HEK293 (cell line): ENCODE measurements at regions not wholly inside any gene's neighbourhood (a gene's known extent, or its start where the extent isn't known, plus 50 kb on each side); places are given as distances from the start of the nearest gene placed in this dataset.

Source experiments
- CTCF ChIA-PET: fragments of 350-600 bp; formaldehyde crosslinking; extraction: SDS; loops from one replicate; lab custom pipeline; 2021; ENCODE audit warnings: antibody characterized with exemption; lab: Yijun Ruan, JAX
- POLR2A ChIA-PET: fragments of 300-600 bp; formaldehyde crosslinking; extraction: SDS; loops from one replicate; lab custom pipeline; 2020; ENCODE audit warnings: antibody characterized with exemption, inconsistent platforms; lab: Yijun Ruan, JAX
- H3K27ac ChIP-seq: fragments of 200-500 bp; sonication (Bioruptor generic); 2 replicates; pipeline ENCODE4 v1.5.1; 2014; ENCODE audit warnings: low read depth, low read length, control low read depth, inconsistent platforms; ENCODE audit errors: extremely low read depth
- H3K36me3 ChIP-seq, 2 experiments: fragments of 200-500 bp in 1 of 2; sonication (Bioruptor generic) in 1 of 2; 1 replicate in 1 of 2; 2 replicates in 1 of 2; pipeline ENCODE4 v1.5.1; 2014 to 2017; ENCODE audit warnings: inconsistent platforms in 2 of 2, low read length in 2 of 2; ENCODE audit not compliant: control insufficient read depth in 2 of 2, insufficient read depth in 1 of 2
- H3K4me1 ChIP-seq: fragments of 200-500 bp; sonication (Bioruptor generic); 2 replicates; pipeline ENCODE4 v1.5.1; 2014; ENCODE audit warnings: mild to moderate bottlenecking, low read length, inconsistent platforms; ENCODE audit not compliant: control insufficient read depth, insufficient read depth
- H3K4me3 ChIP-seq: 2 replicates; pipeline ENCODE4 v1.5.1; 2011; ENCODE audit warnings: low read depth, mild to moderate bottlenecking, control low read depth, low read length, moderate library complexity
- H3K9me3 ChIP-seq: fragments of 200-500 bp; sonication (Bioruptor generic); 2 replicates; pipeline ENCODE4 v1.5.1; 2014; ENCODE audit warnings: low read depth, low read length, inconsistent platforms; ENCODE audit not compliant: control insufficient read depth, insufficient read depth
- GFI1B ChIP-seq: fragments of 450-650 bp; formaldehyde crosslinking; IDR thresholded peaks from 2 replicates; pipeline ENCODE4 v1.5.1; 2016; ENCODE audit warnings: missing biosample characterization, missing genetic modification characterization
- GLI4 ChIP-seq: fragments of 450-650 bp; formaldehyde crosslinking; IDR thresholded peaks from 2 replicates; pipeline ENCODE4 v1.5.1; 2016; ENCODE audit warnings: missing biosample characterization, missing genetic modification characterization
- KLF7 ChIP-seq: fragments of 450-650 bp; formaldehyde crosslinking; IDR thresholded peaks from 2 replicates; pipeline ENCODE4 v1.5.1; 2016; ENCODE audit warnings: missing biosample characterization, missing genetic modification characterization, borderline replicate concordance
- OVOL3 ChIP-seq: fragments of 450-650 bp; formaldehyde crosslinking; IDR thresholded peaks from 2 replicates; pipeline ENCODE4 v1.5.1; 2016; ENCODE audit warnings: missing biosample characterization, missing genetic modification characterization
- PRDM1 ChIP-seq: fragments of 450-650 bp; formaldehyde crosslinking; IDR thresholded peaks from 2 replicates; pipeline ENCODE4; 2016; ENCODE audit warnings: missing biosample characterization, missing genetic modification characterization
- REPIN1 ChIP-seq: fragments of 450-650 bp; formaldehyde crosslinking; IDR thresholded peaks from 2 replicates; pipeline ENCODE4 v1.5.1; 2017; ENCODE audit warnings: missing biosample characterization, missing genetic modification characterization, low read depth
- SETDB1 ChIP-seq: IDR thresholded peaks from one replicate; pipeline ENCODE4 v1.6.1; 2017; ENCODE audit warnings: mild to moderate bottlenecking, low read length, moderate library complexity, mixed read lengths; ENCODE audit not compliant: insufficient read length
- SP3 ChIP-seq: fragments of 450-650 bp; formaldehyde crosslinking; IDR thresholded peaks from 2 replicates; pipeline ENCODE4 v1.5.1; 2016; ENCODE audit warnings: missing biosample characterization, missing genetic modification characterization
- ZFHX2 ChIP-seq: fragments of 450-650 bp; formaldehyde crosslinking; conservative IDR thresholded peaks from 2 replicates; pipeline ENCODE4 v1.5.1; 2016; ENCODE audit warnings: missing biosample characterization, missing genetic modification characterization
- ZFP3 ChIP-seq: fragments of 450-650 bp; formaldehyde crosslinking; IDR thresholded peaks from 2 replicates; pipeline ENCODE4 v1.5.1; 2016; ENCODE audit warnings: low read depth, missing biosample characterization, missing genetic modification characterization
- ZFP37 ChIP-seq: fragments of 450-650 bp; formaldehyde crosslinking; IDR thresholded peaks from 2 replicates; pipeline ENCODE4 v1.5.1; 2016; ENCODE audit warnings: missing biosample characterization, missing genetic modification characterization
- ZIC2 ChIP-seq: fragments of 450-650 bp; formaldehyde crosslinking; IDR thresholded peaks from 2 replicates; pipeline ENCODE4 v1.5.1; 2016; ENCODE audit warnings: missing biosample characterization, missing genetic modification characterization
- ZNF157 ChIP-seq: fragments of 450-650 bp; formaldehyde crosslinking; IDR thresholded peaks from 2 replicates; pipeline ENCODE4 v1.5.1; 2016; ENCODE audit warnings: missing biosample characterization, missing genetic modification characterization
- ZNF184 ChIP-seq: fragments of 450-650 bp; IDR thresholded peaks from 2 replicates; pipeline ENCODE4 v1.5.1; 2018; ENCODE audit warnings: missing biosample characterization, mild to moderate bottlenecking, missing genetic modification characterization
- ZNF19 ChIP-seq: fragments of 450-650 bp; formaldehyde crosslinking; IDR thresholded peaks from 2 replicates; pipeline ENCODE4; 2016; ENCODE audit warnings: missing biosample characterization, missing genetic modification characterization, low read depth
- ZNF24 ChIP-seq: fragments of 450-650 bp; formaldehyde crosslinking; IDR thresholded peaks from 2 replicates; pipeline ENCODE4 v1.5.1; 2016; ENCODE audit warnings: missing biosample characterization, missing genetic modification characterization
- ZNF292 ChIP-seq: fragments of 450-650 bp; formaldehyde crosslinking; IDR thresholded peaks from 2 replicates; pipeline ENCODE4 v1.5.1; 2016; ENCODE audit warnings: low read depth, missing biosample characterization, missing genetic modification characterization, borderline replicate concordance
- ZNF423 ChIP-seq: fragments of 450-650 bp; formaldehyde crosslinking; IDR thresholded peaks from 2 replicates; pipeline ENCODE4 v1.5.1; 2016; ENCODE audit warnings: missing biosample characterization, missing genetic modification characterization
- ZNF510 ChIP-seq: fragments of 450-650 bp; formaldehyde crosslinking; IDR thresholded peaks from 2 replicates; pipeline ENCODE4 v1.5.1; 2018; ENCODE audit warnings: mild to moderate bottlenecking, missing genetic modification characterization, missing biosample characterization; ENCODE audit not compliant: insufficient replicate concordance
- ZNF549 ChIP-seq: fragments of 450-650 bp; IDR thresholded peaks from 2 replicates; pipeline ENCODE4 v1.5.1; 2018; ENCODE audit warnings: missing biosample characterization, missing genetic modification characterization, mild to moderate bottlenecking, inconsistent platforms, moderate library complexity
- ZNF658 ChIP-seq: fragments of 450-650 bp; formaldehyde crosslinking; IDR thresholded peaks from 2 replicates; pipeline ENCODE4; 2016; ENCODE audit warnings: missing biosample characterization, missing genetic modification characterization
- ZNF704 ChIP-seq: fragments of 450-650 bp; formaldehyde crosslinking; IDR thresholded peaks from 2 replicates; pipeline ENCODE4 v1.5.1; 2016; ENCODE audit warnings: missing biosample characterization, missing genetic modification characterization
- ZNF747 ChIP-seq: fragments of 450-650 bp; formaldehyde crosslinking; IDR thresholded peaks from 2 replicates; pipeline ENCODE4 v1.5.1; 2016; ENCODE audit warnings: missing biosample characterization, missing genetic modification characterization
- ZNF792 ChIP-seq: fragments of 450-650 bp; formaldehyde crosslinking; IDR thresholded peaks from 2 replicates; pipeline ENCODE4 v1.5.1; 2016; ENCODE audit warnings: missing biosample characterization, missing genetic modification characterization
- ZNF843 ChIP-seq: fragments of 450-650 bp; formaldehyde crosslinking; IDR thresholded peaks from 2 replicates; pipeline ENCODE4 v1.5.1; 2016; ENCODE audit warnings: missing biosample characterization, missing genetic modification characterization
- TF ChIP-seq, protein P1 (sequence below): fragments of 450-650 bp; formaldehyde crosslinking; IDR thresholded peaks from 2 replicates; pipeline ENCODE4 v1.5.1; 2017; ENCODE audit warnings: missing biosample characterization, missing genetic modification characterization
- TF ChIP-seq, protein P2 (sequence below): fragments of 450-650 bp; formaldehyde crosslinking; IDR thresholded peaks from 2 replicates; pipeline ENCODE4 v1.5.1; 2017; ENCODE audit warnings: missing biosample characterization, missing genetic modification characterization

DNA sequence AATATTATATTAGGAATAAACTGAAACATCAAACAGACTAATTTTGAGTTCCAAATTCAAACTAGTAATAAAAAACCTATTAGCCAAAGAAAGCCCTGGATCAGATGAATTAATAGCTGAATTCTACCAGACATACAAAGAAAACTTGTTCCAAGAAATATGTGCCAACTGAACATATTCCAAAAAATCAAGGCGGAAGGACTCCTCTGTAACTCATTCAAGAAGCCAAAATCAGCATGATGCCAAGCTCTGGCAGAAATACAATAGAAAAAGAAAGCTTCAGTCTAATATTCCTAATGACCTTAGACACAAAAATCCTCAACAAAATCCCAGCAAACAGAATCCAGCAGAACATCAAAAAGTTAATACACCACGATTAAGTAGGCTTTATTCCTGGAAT is 619.1 kb upstream of the COX7C start (continued):
- TF ChIP-seq, protein P1, sequence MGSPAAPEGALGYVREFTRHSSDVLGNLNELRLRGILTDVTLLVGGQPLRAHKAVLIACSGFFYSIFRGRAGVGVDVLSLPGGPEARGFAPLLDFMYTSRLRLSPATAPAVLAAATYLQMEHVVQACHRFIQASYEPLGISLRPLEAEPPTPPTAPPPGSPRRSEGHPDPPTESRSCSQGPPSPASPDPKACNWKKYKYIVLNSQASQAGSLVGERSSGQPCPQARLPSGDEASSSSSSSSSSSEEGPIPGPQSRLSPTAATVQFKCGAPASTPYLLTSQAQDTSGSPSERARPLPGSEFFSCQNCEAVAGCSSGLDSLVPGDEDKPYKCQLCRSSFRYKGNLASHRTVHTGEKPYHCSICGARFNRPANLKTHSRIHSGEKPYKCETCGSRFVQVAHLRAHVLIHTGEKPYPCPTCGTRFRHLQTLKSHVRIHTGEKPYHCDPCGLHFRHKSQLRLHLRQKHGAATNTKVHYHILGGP (tag by site-specific recombination) = no peak
- TF ChIP-seq ZNF292 (tag by site-specific recombination) (no peak), ZIC2 (tag by site-specific recombination) (no peak)
- TF ChIP-seq, all 188 proteins: peak for 0

DNA sequence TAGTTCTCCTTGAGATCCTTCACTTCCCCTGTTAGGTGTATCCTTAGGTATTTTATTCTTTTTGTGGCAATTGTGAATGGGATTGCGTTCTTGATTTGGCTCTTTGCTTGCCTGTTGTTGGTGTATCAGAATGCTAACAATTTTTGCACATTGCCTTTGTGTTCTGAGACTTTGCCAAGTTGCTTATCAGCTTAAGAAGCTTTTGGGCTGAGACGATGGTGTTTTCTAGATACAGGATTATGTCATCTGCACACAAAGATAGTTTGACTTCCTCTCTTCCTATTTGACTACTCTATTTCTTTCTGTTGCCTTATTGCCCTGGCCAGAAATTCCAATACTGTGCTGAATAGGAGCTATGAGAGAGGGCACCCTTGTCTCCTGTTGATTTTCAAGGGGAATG is 609.4 kb upstream of the COX7C start:
- no peaks in the 10 kb centered on the region for H3K4me1 ChIP-seq
- H3K9me3 ChIP-seq = no peaks in the 10 kb centered on the region
- CTCF ChIA-PET = interaction anchor here (0.6 kb wide), 1 partner anchor 81 kb away, joined by 4 read pairs; no protein-coding TSS in a partner anchor
- H3K4me3 ChIP-seq = no peak overlapping the region
- no peak for TF ChIP-seq ZNF157 (tag by site-specific recombination)
- TF ChIP-seq, all 188 proteins: peak for 0
- H3K27ac ChIP-seq = no peak overlapping the region
- H3K36me3 ChIP-seq = no peaks in the 10 kb centered on the region
- POLR2A ChIA-PET = no interaction called here

GRCh38 chr5:86008704-86009103 is 609.0 kb upstream of the COX7C start:
- Histone ChIP-seq H3K36me3 (no peaks in the 10 kb centered on the region), H3K27ac (no peak overlapping the region), H3K9me3 (no peaks in the 10 kb centered on the region), H3K4me1 (no peaks in the 10 kb centered on the region), H3K4me3 (no peak overlapping the region)
- CTCF ChIA-PET = interaction anchor here (0.6 kb wide), 1 partner anchor 81 kb away, joined by 4 read pairs; no protein-coding TSS in a partner anchor
- POLR2A ChIA-PET = no interaction called here
- no peak for TF ChIP-seq ZNF549 (tag by site-specific recombination)
- TF ChIP-seq ZNF423 = no peak
- TF ChIP-seq GLI4 = no peak
- no peak for TF ChIP-seq ZNF24 (tag by site-specific recombination)
- no peak for TF ChIP-seq KLF7 (tag by site-specific recombination)
- no peak for TF ChIP-seq ZFP3 (tag by site-specific recombination)
- no peak for TF ChIP-seq ZNF19 (tag by site-specific recombination)
- no peak for TF ChIP-seq ZFP37 (tag by site-specific recombination)
- no peak for TF ChIP-seq GFI1B (tag by site-specific recombination)
- no peak for TF ChIP-seq SETDB1
- TF ChIP-seq, protein P2, sequence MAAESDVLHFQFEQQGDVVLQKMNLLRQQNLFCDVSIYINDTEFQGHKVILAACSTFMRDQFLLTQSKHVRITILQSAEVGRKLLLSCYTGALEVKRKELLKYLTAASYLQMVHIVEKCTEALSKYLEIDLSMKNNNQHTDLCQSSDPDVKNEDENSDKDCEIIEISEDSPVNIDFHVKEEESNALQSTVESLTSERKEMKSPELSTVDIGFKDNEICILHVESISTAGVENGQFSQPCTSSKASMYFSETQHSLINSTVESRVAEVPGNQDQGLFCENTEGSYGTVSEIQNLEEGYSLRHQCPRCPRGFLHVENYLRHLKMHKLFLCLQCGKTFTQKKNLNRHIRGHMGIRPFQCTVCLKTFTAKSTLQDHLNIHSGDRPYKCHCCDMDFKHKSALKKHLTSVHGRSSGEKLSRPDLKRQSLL (tag by site-specific recombination) = no peak

- CTCF ChIA-PET = no interaction called here
- Histone ChIP-seq H3K36me3 (no peaks in the 10 kb centered on the region), H3K4me1 (no peaks in the 10 kb centered on the region)
- TF ChIP-seq ZFHX2 (tag by site-specific recombination) (no peak), REPIN1 (tag by site-specific recombination) (no peak), ZNF747 (no peak), ZNF658 (tag by site-specific recombination) (no peak), ZNF792 (tag by site-specific recombination) (no peak), ZNF184 (no peak), SP3 (tag by site-specific recombination) (no peak), ZNF843 (tag by site-specific recombination) (no peak), ZNF704 (tag by site-specific recombination) (no peak), ZNF510 (tag by site-specific recombination) (no peak), OVOL3 (tag by site-specific recombination) (no peak), PRDM1 (tag by site-specific recombination) (no peak)
- TF ChIP-seq, protein P2 (tag by site-specific recombination) = no peak
- TF ChIP-seq, all 188 proteins: peak for 0
- Histone ChIP-seq H3K27ac (no peak overlapping the region), H3K4me3 (no peak overlapping the region), H3K9me3 (no peaks in the 10 kb centered on the region)
- POLR2A ChIA-PET = no interaction called here
These were observed 605.8 kb upstream of the COX7C start for GRCh38 chr5:86011937-86012336.
